CD4-positive, alpha-beta T cell treated with Interleukin-4 for 1 hour (primary cell): ENCODE measurements at regions not wholly inside any gene's neighbourhood (a gene's known extent, or its start where the extent isn't known, plus 50 kb on each side); places are given as distances from the start of the nearest gene placed in this dataset.
"Not testable (repeated sequence)": the region's sequence is repeated elsewhere in the genome, so short reads cannot be mapped to it uniquely, and the experiment has no call there.

Experiments used
- DNase-seq, 2 donors: peaks; one replicate each; pipeline ENCODE4 v3.0.0-alpha.2; 2020 to 2022

GRCh38 chr10:30169342-30169741, 110.0 kb upstream of the JCAD start:
- no peak for DNase-seq

- DNase-seq = no peak
Measured at GRCh38 chr10:30166929-30167328, 107.5 kb upstream of the JCAD start.

- not testable (repeated sequence) for DNase-seq
Measured at GRCh38 chr10:30163410-30163809, 104.0 kb upstream of the JCAD start.

- not testable (repeated sequence) for DNase-seq
Measured at GRCh38 chr10:30162796-30163195, 103.4 kb upstream of the JCAD start.

- DNase-seq = no peak
Measured at GRCh38 chr10:30160271-30160982, 101.0 kb upstream of the JCAD start.

GRCh38 chr10:30159614-30160013, 100.2 kb upstream of the JCAD start:
- DNase-seq = not testable (repeated sequence)

GRCh38 chr10:30158325-30158960, 99.1 kb upstream of the JCAD start:
- no peak for DNase-seq

- DNase-seq = no peak
Measured at GRCh38 chr10:30155401-30155800, 96.0 kb upstream of the JCAD start.

- DNase-seq = no peak
Measured at GRCh38 chr10:30154561-30154960, 95.2 kb upstream of the JCAD start.

GRCh38 chr10:30154126-30154525, 94.7 kb upstream of the JCAD start:
- no peak for DNase-seq

- DNase-seq = no peak
Measured at GRCh38 chr10:30151581-30152389, 92.4 kb upstream of the JCAD start.

- no peak for DNase-seq
Measured at GRCh38 chr10:30141423-30141822, 82.0 kb upstream of the JCAD start.

- no peak for DNase-seq
Measured at GRCh38 chr10:30134171-30134945, 75.0 kb upstream of the JCAD start.

- DNase-seq = no peak
Measured at GRCh38 chr10:30133198-30133597, 73.8 kb upstream of the JCAD start.

GRCh38 chr10:30131369-30131768, 72.0 kb upstream of the JCAD start:
- DNase-seq = not testable (repeated sequence)

GRCh38 chr10:30129326-30129725, 69.9 kb upstream of the JCAD start:
- DNase-seq = not testable (repeated sequence)

- no peak for DNase-seq
Measured at GRCh38 chr10:30127120-30127541, 67.7 kb upstream of the JCAD start.

GRCh38 chr10:30125496-30125895, 66.1 kb upstream of the JCAD start:
- no peak for DNase-seq

GRCh38 chr10:30124704-30125103, 65.3 kb upstream of the JCAD start:
- DNase-seq = no peak

- no peak for DNase-seq
Measured at GRCh38 chr10:30121401-30121800, 62.0 kb upstream of the JCAD start.

- DNase-seq = no peak
Measured at GRCh38 chr10:30118590-30118989, 59.2 kb upstream of the JCAD start.

GRCh38 chr10:30117812-30118501, 58.6 kb upstream of the JCAD start:
- no peak for DNase-seq
